GM13976 (cell line): ENCODE measurements at regions not wholly inside any gene's neighbourhood (a gene's known extent, or its start where the extent isn't known, plus 50 kb on each side); places are given as distances from the start of the nearest gene placed in this dataset.

Experiments
- DNase-seq: peaks from one replicate; pipeline ENCODE4 v3.0.0; 2012; ENCODE audit warnings: low spot score
- in situ Hi-C: fragments of 300-500 bp; cut with MboI; formaldehyde crosslinking; loops from one replicate; pipeline ENCODE4 v1.12.0; 2022; ENCODE audit warnings: low sequenced_read_pairs, mixed read lengths, inconsistent platforms; ENCODE audit not compliant: unreplicated experiment
- TF ChIP-seq, protein P1 (sequence below): IDR thresholded peaks from 2 replicates; pipeline ENCODE4 v1.5.1; 2012; ENCODE audit warnings: borderline replicate concordance, mild to moderate bottlenecking; ENCODE audit not compliant: insufficient read depth; ENCODE audit errors: extremely low read depth, missing control alignments, control extremely low read depth

DNA sequence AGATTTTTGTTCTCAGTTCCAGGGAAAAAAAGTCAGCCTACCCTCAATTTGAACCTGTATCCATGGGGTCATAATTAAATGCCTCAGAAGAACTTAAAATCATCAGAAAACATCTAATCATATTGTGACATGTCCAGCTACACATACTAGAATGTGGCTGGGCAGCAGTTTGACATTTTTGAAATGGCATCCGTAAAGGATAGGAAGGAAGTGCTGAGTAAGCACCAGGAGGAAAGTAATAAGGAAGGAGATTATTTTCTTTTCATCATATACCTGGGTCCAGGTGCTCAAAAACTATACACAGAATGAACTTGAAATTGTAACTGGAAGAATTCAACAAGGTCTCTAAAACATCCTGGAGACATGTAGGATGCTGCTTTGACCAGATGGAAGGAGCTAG, 116.9 kb upstream of the RAI14 start:
- TF ChIP-seq, protein P1, sequence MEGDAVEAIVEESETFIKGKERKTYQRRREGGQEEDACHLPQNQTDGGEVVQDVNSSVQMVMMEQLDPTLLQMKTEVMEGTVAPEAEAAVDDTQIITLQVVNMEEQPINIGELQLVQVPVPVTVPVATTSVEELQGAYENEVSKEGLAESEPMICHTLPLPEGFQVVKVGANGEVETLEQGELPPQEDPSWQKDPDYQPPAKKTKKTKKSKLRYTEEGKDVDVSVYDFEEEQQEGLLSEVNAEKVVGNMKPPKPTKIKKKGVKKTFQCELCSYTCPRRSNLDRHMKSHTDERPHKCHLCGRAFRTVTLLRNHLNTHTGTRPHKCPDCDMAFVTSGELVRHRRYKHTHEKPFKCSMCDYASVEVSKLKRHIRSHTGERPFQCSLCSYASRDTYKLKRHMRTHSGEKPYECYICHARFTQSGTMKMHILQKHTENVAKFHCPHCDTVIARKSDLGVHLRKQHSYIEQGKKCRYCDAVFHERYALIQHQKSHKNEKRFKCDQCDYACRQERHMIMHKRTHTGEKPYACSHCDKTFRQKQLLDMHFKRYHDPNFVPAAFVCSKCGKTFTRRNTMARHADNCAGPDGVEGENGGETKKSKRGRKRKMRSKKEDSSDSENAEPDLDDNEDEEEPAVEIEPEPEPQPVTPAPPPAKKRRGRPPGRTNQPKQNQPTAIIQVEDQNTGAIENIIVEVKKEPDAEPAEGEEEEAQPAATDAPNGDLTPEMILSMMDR, result no peak
- in situ Hi-C loops, result no loop called here
- no peak for DNase-seq

DNA sequence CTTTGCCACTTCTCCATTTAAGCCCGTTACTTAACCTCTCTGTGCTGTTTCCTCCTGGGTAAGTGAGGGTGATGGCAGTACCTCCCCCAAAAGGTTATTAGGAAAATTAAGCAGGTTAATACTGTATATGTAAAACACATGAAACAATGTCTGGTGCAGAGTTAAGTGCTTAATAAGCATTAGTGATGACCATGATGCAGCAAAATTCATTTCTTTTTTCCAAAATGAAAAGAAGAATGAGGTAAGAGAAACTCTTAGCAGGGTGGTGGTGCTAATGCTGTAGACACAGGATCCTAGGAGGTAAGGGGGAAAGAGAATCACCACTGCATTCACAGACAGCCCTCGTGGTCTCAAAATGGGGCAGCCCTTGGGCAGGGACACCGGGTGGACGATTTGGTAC, 115.1 kb upstream of the RAI14 start:
- DNase-seq, result no peak
- in situ Hi-C loops, result no loop called here
- TF ChIP-seq, protein P1, result no peak

DNA sequence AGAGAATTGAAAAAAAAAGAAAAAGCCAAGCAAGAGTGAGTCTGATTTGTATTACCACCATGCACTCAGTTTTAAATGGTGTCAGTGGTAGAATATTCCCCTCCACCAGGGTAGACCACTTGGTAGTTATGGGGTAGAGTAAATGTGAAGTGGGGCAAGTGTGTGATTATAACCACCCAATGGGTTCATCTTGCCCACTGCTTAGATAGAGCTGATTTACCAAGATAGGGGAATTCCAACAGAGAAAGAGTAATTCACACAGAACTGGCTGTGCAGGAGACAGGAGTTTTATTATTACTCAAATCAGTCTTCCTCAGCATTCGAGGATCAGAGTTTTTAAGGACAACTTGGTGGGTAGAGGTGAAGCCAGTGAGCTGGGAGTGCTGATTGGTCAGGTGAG, 113.3 kb upstream of the RAI14 start:
- DNase-seq, result no peak
- in situ Hi-C loops, result no loop called here
- TF ChIP-seq, protein P1, result no peak

DNA sequence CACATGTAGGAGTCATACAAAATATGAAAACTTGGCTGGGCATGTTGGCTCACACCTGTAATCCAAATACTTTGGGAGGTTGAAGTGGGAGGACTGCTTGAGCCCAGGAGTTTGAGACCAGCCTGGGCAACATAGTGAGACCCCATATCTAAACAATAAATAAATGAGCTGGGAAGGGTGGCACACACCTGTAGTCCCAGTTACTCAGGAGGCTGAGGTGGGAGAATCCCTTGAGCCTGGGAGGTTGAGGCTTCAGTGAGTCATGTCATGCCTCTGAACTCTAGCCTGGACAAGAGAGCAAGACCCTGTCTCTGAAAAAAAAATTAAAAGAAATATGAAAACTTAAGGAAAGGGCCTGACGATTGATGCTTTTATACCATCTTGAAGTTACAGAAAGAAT, 112.4 kb upstream of the RAI14 start:
- in situ Hi-C loops, result no loop called here
- TF ChIP-seq, protein P1, result no peak
- DNase-seq, result no peak

DNA sequence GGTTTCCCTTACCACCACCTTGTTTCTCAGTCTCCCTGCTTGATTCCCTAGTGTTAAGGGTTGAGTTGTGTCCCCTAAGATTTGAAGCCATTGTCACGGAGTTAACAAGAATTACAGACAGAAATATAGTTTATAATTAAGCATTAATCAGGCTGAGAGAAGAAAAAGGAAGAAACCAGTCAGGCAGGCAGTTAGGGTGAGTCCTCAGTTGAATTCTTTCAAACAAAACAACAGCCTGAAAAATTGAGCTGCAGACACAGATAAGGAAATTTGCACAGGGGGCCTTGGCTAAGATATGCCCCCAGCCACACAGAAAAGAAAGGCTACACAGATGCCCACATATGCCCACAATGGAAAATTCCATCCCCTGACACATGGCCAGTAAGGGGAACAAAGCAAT, 111.7 kb upstream of the RAI14 start:
- in situ Hi-C loops, result no loop called here
- TF ChIP-seq, protein P1, result no peak
- DNase-seq, result no peak

DNA sequence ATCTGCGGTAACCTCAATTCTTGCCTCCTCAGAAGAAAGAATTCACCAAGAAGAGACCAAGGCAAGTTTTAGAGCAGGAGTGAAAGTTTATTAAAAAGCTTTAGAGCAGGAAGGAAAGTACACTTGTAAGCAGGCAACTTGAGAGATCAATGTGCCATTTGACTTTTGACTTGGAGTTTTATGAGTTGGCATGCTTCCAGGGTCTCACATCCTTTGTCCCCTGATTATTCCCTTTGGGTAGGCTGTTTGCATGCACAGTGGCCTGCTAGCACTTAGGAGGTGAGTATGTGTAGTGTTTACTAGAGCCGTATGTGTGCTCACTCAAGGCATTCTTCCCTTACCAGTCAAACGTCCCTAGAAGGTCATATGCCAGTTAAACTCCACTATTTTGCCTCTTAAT, 111.0 kb upstream of the RAI14 start:
- TF ChIP-seq, protein P1, result no peak
- in situ Hi-C loops, result no loop called here
- no peak for DNase-seq

DNA sequence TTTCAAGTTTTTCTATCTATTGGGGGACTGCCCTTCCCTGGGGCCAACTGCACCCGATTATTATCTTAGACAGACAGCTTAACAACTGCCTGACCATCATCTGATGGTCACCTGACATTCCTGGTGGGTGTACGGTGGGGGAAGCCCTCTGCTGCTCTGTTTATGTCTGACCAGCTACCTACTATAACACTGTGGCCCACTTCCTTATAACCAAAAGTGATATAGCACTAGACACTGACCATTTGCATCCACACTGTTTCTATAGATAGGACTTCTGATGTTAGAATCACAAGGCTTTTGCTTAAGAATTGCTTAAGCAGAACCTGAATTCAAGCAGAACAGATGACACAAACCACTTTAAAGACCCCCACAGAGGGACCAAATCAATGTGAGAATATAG, 110.5 kb upstream of the RAI14 start:
- TF ChIP-seq, protein P1, result no peak
- in situ Hi-C loops, result no loop called here
- DNase-seq, result no peak
